ENCODE measurements at regions not wholly inside any gene's neighbourhood (a gene's known extent, or its start where the extent isn't known, plus 50 kb on each side); places are given as distances from the start of the nearest gene placed in this dataset.

DNA sequence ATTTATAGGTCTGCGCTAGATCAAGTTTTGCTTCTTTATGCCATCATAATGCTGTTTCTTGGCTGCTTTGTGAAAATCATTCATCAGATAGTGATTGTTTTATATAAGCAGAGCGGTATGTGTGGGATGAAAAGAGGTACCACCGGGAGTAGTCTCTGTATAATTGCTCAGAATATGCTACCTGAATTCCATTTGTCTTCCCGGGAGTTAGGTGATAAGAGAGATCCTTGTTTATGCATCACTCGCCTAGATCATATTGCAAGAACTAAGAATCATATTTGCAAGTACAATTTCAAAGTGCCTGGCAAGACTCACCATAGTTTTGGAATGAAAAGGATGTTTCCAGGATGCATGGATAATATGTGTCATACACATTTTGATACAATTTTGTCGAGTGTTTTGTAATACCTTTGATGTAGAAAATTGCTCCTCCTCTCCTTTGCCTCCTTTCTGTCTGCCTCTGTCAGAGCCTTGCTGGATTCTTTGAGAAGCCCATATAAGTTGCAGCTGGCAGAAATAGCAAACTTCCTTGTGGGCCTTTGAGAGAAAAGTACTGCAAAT lies 1306.0 kb upstream of the SLC10A2 start:
- TF ChIP-seq CTCF (IDR thresholded peaks at IDR 0.05), result no peak
- TF ChIP-seq POLR2AphosphoS5 (IDR thresholded peaks at IDR 0.05; ENCODE audit: insufficient read depth in 1 of 2, low read depth in 1 of 2), result no peak

Data from vagina (tissue), 2 donors.